GM12875 (cell line): ENCODE measurements at regions not wholly inside any gene's neighbourhood (a gene's known extent, or its start where the extent isn't known, plus 50 kb on each side); places are given as distances from the start of the nearest gene placed in this dataset.

Source experiments
- H3K4me3 ChIP-seq: one replicate; pipeline ENCODE4 v1.5.1; 2011; ENCODE audit warnings: low read depth, low read length, control low read depth
- CTCF ChIP-seq: IDR thresholded peaks from 2 replicates; pipeline ENCODE4 v1.5.1; 2011; ENCODE audit warnings: low read depth, mild to moderate bottlenecking, control low read depth, inconsistent platforms, low read length, moderate library complexity, borderline replicate concordance; ENCODE audit not compliant: insufficient read depth

- no peak overlapping the region for H3K4me3 ChIP-seq
- TF ChIP-seq CTCF = no peak
Measured at GRCh38 chr20:11234181-11234580, 560.4 kb upstream of the JAG1 start.

- TF ChIP-seq CTCF = no peak
- H3K4me3 ChIP-seq = no peak overlapping the region
Measured at GRCh38 chr20:11234608-11235007, 560.8 kb upstream of the JAG1 start.

- no peak for TF ChIP-seq CTCF
- H3K4me3 ChIP-seq = no peak overlapping the region
Measured at GRCh38 chr20:11235058-11235457, 561.3 kb upstream of the JAG1 start.

- no peak for TF ChIP-seq CTCF
- no peak overlapping the region for H3K4me3 ChIP-seq
Measured at GRCh38 chr20:11242320-11242719, 568.5 kb upstream of the JAG1 start.

- TF ChIP-seq CTCF = no peak
- H3K4me3 ChIP-seq = no peak overlapping the region
Measured at GRCh38 chr20:11245431-11245830, 571.6 kb upstream of the JAG1 start.

- no peak overlapping the region for H3K4me3 ChIP-seq
- TF ChIP-seq CTCF = no peak
Measured at GRCh38 chr20:11246251-11246775, 572.5 kb upstream of the JAG1 start.

- no peak for TF ChIP-seq CTCF
- H3K4me3 ChIP-seq = no peak overlapping the region
Measured at GRCh38 chr20:11247046-11248010, 573.5 kb upstream of the JAG1 start.
